ENCODE measurements at regions not wholly inside any gene's neighbourhood (a gene's known extent, or its start where the extent isn't known, plus 50 kb on each side); places are given as distances from the start of the nearest gene placed in this dataset.

DNA sequence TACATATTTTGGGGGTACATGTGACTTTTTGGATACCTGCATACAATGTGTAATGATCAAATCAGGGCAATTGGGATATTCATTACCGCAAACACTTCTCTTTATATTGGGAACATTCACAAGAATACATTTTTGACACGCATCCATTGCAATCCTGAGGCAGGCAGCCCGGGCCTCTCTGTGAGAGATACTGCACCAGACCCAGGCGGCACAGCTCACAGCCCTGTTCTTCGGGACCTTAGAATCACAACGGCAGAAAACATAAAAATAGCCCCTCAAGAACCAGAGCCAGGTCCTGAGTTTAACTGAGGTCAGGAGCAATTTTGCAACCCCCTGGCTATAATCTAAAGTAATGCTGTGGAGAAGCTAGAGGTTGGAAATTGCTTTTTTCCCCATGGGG lies 90.8 kb upstream of the PGBD5 start:
- no peak for DNase-seq (ENCODE audit: low read depth)

GRCh38 chr1:230515451-230516145 lies 89.5 kb upstream of the PGBD5 start:
- DNase-seq (ENCODE audit: low read depth): no peak

- DNase-seq (ENCODE audit: low read depth): no peak
Observed at GRCh38 chr1:230510496-230510895, 84.4 kb upstream of the PGBD5 start.

- DNase-seq (ENCODE audit: low read depth): peak; percentile 81
Observed at GRCh38 chr1:230509281-230509977, 83.3 kb upstream of the PGBD5 start.

- DNase-seq (ENCODE audit: low read depth): no peak
Observed at GRCh38 chr1:230507666-230508402, 81.7 kb upstream of the PGBD5 start.

DNA sequence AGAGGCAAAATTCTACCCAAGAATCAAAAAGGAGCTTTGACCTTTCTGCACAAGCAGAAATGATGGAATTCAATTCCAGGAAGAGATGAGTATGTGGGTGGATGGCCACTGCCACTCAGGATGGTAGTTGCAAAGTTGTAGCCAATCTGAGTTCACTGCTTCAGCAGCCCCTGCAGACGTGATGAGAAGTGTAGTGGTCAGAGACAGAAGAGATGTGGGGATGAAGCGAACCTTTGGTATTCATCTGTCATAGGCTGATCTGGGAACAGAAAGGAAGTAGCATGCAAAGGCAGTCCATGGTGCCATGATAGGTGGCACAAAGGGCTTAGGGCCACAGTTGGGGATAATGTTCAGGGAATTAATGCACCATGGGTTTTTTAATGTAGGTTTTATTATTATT lies 81.1 kb upstream of the PGBD5 start:
- DNase-seq (ENCODE audit: low read depth): no peak

DNA sequence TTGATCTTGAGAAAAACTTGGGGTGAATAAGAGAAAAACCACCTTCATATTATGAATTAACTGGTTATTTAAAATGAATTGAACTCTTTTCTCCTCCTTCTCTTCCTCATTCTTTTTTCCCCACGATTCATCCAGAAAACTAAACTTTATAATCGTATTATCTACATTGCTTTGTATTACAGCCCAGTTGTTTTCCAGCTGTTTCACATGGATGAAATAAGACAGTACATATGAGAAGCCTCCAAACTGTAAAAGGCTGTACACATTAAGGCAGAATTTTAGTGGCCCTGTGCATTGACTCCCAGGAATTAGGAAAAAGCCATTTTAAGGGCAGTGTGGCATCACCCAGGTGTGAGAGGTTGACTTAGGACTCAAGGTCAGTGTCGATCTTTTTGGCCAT lies 80.3 kb upstream of the PGBD5 start:
- DNase-seq (ENCODE audit: low read depth): no peak

- no peak for DNase-seq (ENCODE audit: low read depth)
Observed at GRCh38 chr1:230504310-230504709, 78.2 kb upstream of the PGBD5 start.

GRCh38 chr1:230503726-230504125 lies 77.6 kb upstream of the PGBD5 start:
- DNase-seq (ENCODE audit: low read depth): no peak

DNA sequence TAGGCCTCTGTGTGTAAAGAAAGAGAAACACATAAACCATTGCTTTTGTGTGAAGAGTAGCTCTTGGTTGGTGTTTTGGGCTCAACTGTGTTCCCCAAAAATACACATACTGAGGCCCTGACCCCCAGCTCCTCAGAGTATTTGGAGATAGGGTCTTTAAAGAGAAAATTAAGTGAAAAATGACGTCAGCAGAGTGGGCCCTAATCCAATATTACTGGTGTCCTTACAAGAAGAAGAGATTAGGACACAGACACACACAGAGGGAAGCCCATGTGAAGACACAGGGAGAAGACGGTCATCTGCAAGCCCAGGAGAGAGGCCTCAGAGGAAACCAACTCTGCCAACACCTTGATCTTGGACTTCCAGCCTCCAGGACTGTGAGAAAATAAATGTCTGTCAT lies 76.9 kb upstream of the PGBD5 start:
- DNase-seq (ENCODE audit: low read depth): no peak

DNA sequence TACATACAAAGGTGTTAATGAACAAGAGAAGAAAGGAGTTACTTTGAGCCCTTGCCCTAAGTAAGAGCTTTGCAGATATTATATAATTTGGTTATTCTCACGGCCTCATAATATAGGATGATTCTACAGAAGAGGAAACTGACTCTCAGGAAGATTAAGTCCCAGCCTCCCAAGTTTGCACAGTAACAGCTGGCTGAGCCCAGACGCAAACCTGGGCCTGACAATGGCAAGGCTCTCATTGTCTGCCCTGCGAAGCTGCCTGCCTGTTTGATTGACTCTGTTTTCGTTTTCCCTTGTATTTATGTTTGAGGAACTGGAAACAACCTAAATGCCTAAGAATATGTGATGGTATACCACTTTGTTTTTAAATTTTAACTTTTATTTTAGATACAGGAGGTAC lies 76.2 kb upstream of the PGBD5 start:
- no peak for DNase-seq (ENCODE audit: low read depth)

GRCh38 chr1:230501849-230502248 lies 75.7 kb upstream of the PGBD5 start:
- peak; percentile 30 for DNase-seq (ENCODE audit: low read depth)

GRCh38 chr1:230501242-230501641 lies 75.1 kb upstream of the PGBD5 start:
- no peak for DNase-seq (ENCODE audit: low read depth)

DNA sequence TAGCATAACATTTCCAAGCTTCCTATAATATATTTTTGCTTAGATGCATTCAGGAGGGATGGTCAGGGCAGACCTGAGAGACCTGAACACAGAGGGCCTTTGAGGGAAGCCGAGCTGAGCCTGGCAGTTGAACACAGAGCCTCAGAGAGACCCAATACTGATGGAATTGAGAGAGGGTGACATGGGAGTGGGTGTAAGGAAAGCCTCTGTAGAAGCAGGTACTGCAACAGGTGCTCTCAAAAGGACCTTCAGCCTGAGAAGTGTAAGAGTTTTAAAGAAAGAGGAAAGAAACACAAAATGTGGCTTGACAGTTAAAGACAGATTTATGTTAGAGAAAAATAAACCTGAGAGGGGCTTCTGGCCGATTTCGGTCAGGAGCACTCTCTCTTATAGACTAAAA lies 73.9 kb upstream of the PGBD5 start:
- no peak for DNase-seq (ENCODE audit: low read depth)

DNA sequence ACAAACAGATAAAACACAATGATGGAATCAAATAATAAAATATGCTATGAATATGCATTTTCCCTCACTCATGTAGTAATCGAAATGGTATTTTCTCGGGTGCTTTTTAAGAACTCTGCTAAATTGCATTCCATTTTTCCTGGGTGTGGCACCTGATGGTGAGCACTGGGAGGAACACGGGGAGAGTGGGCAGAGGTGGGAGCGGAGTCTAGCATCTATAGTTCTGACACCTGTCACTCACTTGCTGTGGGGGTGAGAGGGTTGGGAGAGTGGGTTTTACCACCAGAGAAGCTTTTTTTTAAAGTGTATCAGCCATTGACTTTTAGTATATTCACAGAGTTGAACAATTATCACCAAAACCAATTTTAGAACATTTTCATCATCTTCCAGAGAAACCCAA lies 73.4 kb upstream of the PGBD5 start:
- no peak for DNase-seq (ENCODE audit: low read depth)

GRCh38 chr1:230498704-230499103 lies 72.6 kb upstream of the PGBD5 start:
- DNase-seq (ENCODE audit: low read depth): no peak

DNA sequence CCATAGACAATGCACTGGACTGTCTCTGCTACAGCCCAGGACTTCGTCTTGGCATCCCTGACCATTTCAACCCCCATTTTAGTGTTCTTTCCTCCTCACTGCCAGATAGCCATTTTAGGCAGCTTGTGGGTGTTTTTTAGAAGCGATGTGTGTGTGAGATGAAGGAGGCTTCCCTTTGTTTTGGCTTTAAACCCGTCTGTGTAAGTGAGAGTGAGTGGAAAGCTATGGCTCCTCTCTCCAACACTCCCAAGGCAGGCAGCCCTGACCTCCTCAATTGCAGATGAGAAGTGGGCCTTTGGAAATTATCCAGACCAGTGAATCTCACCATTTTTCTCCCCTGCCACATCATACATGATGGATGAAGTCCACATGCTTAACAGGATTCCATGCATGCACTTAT lies 70.3 kb upstream of the PGBD5 start:
- no peak for DNase-seq (ENCODE audit: low read depth)

- DNase-seq (ENCODE audit: low read depth): no peak
Observed at GRCh38 chr1:230495891-230496385, 69.8 kb upstream of the PGBD5 start.

- DNase-seq (ENCODE audit: low read depth): no peak
Observed at GRCh38 chr1:230495076-230495475, 68.9 kb upstream of the PGBD5 start.

DNA sequence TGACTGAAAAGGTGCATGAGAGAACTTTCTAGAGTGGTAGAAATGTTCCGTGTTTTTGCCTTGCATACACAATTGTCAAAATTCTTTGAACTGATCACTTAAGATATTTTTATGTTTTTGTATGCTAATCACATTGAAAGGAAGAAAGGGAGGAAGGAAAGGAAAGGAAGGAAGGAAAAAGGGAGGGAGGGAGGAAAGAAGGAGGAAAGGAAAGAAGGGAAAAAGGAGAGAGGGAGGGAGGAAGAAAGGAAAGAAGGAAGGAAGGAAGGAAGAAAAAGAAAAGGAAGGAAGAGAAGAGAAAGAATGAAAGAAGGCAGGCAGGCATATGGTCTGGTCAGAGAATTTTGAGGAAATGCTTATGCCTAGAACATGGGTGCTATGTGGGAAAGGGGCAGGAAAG lies 68.4 kb upstream of the PGBD5 start:
- no peak for DNase-seq (ENCODE audit: low read depth)

DNA sequence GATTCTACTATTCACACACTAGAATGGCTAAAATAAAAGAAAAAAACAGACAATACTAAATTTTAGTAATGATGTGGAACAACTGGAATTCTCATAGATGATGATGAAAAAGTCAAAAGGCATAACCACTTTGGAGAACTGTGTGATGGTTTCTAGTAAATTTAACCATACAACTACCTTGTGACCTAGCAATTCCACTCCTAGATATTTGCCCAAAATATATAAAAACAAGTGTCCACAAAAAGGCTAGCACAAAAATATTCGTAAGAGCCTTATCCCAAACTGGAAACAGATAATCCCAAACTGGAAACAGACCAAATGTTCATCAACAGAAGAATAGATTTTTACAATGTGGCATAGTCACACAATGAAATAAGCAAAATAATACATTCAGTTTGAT lies 67.9 kb upstream of the PGBD5 start:
- DNase-seq (ENCODE audit: low read depth): no peak

DNA sequence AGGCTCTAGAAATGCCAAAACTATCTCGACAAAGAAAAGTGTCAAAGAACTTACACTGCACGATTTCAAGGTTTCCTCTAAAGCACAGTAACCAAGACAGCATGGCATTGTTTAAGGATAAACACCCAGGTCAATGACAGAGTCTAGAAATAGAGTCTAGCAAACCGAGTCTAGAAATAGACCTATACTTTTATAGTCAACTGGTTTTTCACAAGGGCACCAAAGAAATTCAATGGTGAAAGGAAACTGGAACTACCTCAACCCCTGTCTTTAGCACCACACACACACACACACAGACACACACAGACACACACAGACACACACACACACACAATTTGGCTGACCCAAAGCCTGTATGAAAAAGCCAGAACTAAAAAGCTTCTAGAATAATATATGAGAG lies 67.1 kb upstream of the PGBD5 start:
- DNase-seq (ENCODE audit: low read depth): no peak

DNA sequence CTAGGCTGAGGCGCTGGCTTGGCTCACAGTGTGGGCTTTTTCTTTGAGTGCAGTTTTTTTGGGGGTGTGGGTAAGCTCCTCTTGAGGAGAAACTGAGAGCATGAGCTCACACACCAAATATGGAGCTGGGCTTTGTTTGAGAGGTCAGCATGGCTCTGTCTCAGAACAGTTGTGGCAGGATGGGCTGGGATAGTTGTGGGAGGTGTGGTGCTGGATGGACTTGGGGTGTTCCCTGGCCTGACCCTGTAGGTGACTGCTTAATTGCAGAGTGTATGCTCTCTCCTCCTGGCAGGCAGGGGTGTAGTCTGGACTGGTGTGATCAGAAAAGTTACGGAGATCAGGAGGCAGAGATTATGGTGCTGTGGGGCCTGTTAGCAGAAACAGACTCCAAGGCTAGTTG lies 64.3 kb upstream of the PGBD5 start:
- DNase-seq (ENCODE audit: low read depth): no peak

Measured in LHCN-M2 (cell line).